HG02938 (cell line): ENCODE measurements at regions not wholly inside any gene's neighbourhood (a gene's known extent, or its start where the extent isn't known, plus 50 kb on each side); places are given as distances from the start of the nearest gene placed in this dataset.
"Not testable (repeated sequence)": the region's sequence is repeated elsewhere in the genome, so short reads cannot be mapped to it uniquely, and the experiment has no call there.

Experiments used
- ATAC-seq: cut with Tn5 transposase; IDR thresholded peaks from one replicate; pipeline ENCODE4 v1.9.1; 2021; ENCODE audit warnings: mild to moderate bottlenecking, moderate library complexity; ENCODE audit not compliant: unreplicated experiment

DNA sequence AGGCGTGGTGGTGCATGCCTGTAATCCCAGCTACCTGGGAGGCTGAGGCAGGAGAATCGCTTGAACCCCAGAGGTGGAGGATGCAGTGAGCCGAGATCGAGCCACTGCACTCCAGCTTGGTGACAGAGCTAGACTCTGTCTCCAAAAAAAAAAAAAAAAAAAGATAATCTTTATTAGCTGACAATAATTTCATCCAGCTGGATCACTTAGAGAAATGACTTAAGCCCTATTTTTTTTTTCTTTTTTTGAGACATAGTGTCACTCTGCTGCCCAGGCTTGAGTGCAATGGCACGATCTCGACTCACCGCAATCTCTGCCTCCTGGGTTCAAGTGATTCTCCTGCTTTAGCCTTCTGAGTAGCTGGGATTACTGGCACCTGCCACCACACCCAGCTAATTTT is 51.6 kb upstream of the MAP4K4 start:
- ATAC-seq, result not testable (repeated sequence)

DNA sequence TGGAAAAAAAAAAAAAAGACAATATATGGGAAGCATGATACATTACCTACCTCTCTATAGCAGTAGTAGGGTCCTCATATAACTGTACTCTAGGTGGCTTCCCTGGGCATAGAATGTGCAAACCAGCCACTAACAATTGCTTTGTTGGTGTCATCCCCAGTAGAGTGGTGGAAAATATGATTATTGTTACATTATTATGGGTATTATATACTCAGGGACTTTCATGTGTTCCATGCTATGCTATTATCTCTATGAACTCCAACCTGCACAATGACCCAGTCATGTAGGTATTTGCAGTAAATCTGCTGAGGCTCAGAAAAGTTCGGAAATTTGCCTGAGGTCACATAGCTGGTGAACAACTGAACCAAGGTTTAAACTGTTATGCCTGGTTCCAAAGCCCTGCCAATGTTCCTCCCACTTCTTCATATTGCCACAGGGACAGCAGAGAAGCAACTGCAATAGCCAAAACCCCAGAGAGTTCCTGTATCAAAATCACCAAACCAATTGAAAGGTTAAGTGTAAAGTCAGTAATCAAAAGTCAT is 52.6 kb upstream of the MAP4K4 start:
- ATAC-seq, result no peak

DNA sequence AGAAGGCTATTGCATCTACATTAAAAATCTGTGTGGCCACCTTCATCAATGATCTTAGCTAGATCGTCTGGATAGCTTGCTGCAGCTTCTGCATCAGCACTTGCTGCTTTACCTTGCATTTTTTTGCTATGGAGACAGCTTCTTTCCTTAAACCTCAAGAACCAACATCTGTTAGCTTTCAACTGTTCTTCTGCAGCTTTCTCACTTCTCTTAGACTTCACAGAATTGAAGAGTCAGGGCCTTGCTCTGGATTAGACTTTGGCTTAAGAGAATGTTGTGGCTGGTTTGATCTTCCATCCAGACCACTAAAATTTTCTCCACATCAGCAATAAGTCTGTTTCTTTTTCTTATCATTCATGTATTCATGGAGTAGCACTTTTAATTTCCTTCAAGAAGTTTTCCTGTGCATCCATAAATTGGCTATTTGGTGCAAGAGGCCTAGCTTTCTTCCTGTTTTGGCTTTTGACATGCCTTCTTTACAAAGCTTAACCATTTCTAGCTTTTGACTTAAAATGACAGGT is 54.4 kb upstream of the MAP4K4 start:
- ATAC-seq, result no peak

DNA sequence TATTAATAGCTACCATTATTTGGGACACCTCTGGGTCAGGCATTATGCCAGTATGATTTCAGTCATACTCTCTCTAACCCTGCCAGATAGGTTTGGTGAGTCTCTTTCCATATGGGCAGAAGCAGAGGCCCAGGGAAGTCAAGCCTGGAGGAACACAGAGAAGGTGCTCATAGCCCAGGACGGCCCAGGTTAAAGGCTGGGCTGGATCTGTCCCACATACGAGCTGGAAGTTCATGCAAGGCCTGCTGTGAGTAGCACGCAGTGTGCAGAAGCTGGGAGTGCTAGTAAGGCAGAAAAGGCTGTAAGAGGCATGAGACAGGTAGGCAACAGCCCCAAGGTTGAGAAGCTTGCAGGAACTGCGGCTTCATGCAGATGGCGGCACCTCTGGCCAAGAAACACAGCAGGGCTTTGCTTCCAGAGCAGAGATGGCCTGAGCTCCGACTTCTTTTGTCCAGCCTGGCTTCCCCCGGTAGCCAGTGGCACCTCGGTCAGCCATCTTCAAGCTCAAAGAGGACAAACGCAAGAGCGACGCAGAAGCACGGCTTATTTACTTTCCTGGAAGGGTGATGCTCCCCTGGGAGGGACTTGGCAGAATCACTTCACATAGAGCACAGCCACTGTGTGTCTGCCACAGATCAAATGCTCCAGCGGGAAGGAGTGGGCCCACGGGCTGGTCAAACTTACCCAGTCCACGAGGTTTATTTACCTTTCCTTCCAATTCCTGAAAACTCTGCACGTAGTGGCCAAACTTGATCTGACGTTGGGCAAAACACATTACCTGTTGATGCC is 58.5 kb upstream of the MAP4K4 start:
- ATAC-seq, result no peak

DNA sequence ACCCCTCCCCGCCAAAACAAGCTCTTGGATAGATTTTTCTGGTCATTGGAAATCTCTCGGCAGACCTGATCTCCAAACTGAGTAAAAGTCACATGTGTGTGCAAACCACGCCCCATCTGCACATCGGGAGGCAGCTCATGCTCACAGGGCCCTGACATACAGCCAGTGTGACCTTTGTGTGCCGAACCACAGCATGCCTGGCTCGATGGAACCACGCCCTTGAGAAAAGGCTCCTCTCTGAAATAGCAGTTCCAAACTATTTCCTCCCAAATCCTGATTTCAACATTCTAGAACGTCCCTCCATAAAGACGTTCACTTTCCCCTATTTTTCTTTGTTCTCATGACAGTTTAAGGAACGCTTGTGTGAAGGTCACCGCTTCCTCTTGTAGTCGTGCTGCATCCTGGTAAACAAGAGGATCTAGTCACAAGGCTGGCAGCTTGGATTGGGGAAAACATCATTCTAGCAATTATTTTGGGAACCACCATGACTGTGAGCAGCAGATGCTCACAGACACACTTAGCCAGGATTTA is 59.3 kb upstream of the MAP4K4 start:
- ATAC-seq, result no peak

DNA sequence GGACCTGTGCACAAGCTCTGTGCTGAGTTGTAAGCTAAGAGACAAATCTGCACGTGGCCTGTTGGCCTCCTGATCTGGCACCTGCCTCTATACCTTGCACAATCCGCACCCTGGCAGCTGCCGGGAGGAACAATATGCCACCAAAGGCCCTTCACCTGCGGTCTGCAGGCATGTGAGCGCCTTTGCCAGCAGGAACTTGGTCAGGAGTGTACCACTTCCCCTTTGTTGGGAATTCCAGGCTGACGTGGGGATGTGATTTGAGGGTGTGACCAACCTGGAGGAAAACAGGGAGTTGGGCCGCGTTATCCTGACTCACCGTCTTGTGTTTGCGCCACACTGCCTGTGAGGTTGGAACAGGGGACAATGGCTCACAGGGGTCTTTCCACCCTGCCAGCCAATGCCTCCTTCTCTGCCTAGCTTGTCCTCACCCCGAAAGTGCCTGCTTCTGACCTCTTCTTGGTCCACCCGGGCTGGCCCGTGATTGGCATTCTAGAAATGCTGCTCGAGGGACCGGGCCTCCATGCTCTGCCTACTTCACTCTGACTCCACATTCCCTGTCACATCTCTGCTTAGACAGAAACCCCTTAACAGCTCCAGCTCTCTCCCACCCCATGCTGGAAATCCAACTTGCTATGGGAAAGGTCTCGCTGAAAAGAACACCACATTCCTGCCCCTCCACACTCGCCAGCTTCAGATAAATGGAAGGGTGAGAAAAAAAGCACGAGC is 67.1 kb upstream of the MAP4K4 start:
- no peak for ATAC-seq

DNA sequence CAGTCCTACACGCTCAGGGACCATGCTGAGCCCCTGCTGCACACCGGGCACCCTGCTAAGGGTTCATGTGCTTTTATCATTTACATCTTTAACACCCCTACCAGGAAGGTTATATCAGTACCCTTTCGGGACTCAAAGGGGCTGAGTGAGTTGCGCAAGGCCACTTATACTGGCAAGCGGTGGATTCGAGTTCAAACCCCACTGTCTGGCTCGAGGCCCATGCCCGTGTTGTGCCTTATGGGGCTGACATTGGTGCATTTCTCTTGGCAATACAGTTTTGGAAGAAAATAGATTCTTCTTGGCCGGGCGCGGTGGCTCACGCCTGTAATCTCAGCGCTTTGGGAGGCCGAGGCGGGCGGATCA is 69.5 kb upstream of the MAP4K4 start:
- ATAC-seq, result no peak

DNA sequence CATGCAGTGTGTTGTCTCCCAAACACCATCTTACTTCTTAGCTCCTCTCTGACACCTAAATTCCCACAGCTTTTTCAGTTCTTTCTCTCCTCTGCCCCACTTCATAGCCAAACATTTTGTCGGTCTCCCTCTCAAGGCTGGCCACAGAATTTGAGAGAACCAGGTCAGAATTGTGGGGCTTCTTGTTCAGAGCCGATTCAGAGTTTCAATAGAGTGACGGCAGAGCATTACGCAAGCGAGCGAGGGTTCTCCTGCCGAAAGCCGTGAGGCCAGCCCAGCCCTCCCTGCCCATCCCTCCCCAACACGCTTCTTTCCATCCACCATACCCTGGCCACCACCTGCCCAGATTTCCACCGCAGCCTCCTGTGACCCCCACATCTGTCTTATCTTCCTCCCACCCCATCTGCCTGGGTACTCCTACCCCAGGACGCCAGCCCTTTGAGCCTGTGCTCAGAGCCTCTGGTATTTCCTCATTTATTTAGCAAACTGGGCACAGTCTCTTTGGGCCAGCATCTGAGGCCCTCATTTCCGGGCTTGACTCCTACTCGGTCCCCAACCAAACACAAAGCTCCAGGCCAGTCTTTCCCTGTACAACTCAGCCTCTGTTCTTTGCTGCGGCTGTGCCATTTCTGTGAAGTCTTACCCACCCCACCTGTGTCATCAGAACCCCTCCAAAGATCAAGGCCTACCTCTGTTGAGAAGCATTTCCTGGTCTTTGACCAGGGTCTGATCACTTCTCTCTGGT is 70.0 kb upstream of the MAP4K4 start:
- ATAC-seq, result no peak

DNA sequence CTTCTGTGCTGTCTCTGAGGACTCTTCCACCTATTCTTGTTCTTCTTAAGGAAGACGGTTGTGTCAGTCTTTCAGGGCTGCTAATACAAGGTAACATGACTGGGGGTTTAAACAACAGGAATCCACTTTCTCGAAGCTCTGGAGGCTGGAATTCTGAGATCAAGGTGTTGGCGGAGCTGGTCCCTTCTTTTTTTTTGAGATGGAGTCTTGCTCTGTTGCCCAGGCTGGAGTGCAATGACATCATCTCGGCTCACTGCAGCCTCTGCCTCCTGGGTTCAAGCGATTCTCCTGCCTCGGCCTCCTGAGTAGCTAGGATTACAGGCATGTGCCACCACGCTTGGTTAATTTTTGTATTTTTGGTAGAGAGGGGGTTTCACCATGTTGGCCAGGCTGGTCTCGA is 71.7 kb upstream of the MAP4K4 start:
- ATAC-seq, result not testable (repeated sequence)

DNA sequence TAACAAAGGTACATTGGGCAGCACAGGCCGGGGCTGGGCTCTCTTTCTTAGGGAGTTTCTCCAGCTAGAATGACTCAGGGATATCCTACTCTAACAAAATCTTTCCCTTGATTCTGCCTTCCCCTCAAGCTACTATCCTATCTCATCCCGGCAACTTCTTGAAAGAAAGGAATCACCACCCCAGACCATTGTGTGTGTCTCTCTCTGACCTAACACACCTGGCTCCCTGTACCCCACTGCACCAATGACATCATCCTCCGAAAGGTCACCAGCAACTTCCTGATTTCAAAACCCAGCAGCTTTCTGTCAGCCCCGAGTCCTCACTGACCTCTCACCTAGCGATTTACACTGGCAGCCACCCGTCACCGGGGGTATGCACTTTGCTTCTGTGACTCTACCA is 72.1 kb upstream of the MAP4K4 start:
- no peak for ATAC-seq

DNA sequence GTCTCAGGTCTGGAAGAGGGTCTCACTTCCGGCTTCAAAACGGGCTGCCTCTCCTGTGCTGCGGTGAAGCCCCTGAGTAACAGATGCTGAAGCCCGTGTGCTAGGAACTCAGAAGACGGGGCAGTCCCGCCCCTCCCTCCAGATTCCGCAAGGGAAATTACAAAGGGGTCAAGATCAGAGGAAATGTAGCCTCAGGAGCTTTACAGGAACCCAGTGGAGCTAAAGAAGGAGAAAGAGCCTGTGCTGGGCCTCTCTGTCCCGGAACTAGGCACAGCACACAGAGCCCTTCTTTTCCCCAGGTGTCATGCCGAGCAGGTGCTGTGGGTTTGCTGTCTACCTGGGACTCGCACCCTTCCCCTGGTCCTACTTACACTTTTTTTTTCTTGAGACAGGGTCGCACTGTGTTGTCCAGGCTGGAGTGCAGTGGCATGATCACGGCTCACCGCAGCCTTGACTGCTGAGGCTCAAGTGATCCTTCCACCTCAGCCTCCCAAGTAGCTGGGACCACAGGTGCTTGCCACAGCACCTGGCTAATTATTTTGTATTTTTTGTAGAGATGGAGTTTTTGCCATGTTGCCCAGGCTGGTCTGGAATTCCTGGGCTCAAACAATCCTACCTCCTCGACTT is 72.7 kb upstream of the MAP4K4 start:
- no peak for ATAC-seq

DNA sequence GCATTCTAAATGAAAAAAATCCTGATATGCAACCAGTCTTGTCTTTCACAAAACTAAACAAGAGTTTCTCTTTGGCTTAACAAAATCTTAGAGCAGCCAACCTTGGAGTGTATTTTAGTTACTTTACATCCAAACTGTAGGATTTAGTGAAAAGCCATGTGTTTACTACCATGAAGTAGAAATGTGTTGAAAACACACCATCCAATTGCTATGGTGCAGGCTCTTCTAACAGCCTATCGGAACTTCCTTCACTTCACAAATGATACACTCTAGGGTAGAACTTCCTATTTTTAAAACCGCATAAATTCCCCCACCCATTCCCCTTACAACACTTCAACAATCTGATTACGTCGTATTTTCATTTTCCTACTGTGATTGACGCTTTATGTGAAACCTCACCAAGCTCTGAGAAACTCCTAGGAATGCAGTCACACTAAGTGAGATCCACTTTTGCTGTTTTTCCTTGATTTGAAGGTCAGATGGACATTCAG is 74.4 kb upstream of the MAP4K4 start:
- peak; percentile 63 for ATAC-seq

DNA sequence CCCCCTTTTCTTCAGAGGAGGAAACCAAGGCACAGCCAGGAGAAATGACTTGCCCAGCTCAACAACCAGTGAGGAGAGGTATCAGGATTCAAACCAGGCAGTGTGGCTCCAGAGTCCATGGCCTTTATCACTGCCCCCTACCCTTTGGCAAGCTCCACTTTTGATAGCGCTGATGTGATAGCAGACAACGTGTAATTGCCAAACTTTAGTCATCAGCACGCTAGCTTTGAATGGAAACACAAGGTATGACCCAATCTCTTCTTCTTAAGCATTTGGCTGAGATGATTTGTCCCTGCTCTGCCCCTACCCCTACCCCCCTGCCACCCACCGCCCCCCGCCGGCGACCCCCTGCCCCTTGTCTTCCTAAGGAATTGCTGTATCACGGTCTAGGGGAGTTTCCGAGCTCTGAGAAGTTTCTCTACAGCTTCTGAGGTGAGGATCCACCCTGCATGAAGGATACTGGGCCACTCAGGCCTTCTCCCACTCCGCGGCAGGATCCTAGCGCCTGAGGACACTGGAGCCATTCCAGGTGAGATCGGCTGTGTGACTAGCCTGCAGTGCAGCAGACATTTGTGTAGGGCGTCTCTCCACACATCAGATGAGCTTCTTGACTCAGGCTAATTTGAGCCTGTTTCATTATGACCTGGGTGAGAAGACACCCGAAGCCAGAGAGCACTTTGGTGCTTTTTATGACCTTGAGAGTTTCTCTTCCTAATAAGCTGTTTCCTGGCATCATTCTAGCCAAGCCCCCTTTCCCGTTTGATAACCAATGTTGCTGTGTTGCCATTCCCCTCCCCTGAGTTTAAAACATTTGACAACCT is 75.1 kb upstream of the MAP4K4 start:
- ATAC-seq, result peak; percentile 72

DNA sequence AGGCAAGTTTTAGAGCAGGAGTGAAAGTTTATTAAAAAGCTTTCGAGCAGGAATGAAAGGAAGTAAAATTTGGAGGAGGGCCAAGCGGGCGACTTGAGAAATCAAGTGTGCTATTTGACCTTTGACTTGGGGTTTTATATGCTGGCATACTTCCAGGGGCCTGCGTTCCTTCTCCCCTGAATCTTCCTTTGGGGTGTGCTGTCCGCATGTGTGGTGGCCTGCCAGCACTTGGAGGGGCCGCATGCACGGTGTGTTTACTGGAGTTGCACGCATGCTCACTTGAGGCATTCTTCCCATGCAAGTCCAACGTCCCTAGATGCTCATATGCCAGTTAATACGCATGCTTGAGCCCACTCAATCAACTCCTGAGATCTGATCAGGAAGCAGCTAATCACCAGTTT is 78.3 kb upstream of the MAP4K4 start:
- no peak for ATAC-seq

DNA sequence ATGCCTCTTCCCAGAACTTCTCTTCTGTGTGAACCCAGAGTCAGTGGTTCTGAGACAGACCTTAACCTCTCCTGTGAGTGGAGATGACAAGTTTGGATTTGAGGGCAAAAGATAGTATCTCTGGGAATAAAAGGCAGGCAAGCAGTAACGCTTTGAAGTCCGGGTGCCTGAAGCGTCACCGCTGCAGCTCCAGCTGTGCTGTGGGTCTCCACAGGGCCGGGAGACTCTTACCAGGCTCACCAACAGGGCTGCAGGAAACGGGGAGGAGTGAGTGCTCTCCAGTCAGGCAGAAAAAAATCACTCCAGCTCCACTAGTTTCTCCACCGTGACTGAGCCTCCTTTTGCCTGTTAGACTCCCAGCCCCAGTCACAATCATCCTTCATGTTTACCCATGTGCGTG is 79.7 kb upstream of the MAP4K4 start:
- no peak for ATAC-seq

DNA sequence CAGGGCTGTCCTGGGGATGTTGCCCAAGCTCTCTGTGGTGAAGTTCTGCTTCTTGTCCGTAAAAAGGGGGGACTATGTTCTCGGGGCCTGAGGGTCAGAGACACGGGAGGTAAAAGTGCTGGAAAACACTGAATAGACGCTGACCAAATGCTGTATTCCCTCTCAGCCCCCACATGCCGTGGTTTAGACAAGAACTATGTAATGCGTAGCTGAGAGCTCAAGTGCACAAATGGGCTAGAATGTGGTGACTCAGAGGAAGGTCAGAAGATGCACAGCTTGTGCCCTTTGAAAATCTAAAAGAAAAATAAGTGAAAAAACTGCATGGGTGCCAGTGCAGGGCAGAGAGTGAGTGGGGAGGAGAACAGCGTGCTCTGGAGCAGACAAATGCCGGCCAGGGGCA is 80.3 kb upstream of the MAP4K4 start:
- no peak for ATAC-seq

DNA sequence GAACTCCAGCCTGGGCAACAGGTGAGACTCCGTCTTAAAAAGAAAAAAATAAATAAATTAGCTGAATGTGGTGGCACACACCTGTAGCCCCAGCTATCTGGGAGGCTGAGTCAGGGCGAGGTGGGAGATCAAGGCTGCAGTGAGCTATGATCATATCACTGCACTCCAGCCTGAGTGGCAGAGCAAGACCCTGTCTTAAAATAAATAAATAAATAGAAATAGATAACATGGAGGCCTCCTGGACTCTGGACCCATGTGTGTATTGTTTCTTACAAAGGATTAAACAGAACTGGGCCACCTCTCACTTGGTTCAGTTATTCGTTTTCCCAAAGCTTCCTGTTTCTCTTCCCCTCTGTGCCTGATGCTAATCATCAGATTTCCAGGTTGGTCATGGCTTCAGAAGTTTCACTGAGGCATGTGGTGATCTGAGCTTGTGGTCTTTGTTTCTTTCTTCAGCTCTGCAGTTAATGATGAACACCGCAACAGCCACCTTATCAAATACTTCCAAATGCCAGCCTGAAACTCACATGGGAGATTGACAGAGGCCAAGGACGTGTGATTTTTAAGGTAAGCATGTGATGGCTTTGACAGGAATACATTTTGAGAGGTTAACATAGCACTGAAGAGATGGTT is 83.3 kb upstream of the MAP4K4 start:
- no peak for ATAC-seq

DNA sequence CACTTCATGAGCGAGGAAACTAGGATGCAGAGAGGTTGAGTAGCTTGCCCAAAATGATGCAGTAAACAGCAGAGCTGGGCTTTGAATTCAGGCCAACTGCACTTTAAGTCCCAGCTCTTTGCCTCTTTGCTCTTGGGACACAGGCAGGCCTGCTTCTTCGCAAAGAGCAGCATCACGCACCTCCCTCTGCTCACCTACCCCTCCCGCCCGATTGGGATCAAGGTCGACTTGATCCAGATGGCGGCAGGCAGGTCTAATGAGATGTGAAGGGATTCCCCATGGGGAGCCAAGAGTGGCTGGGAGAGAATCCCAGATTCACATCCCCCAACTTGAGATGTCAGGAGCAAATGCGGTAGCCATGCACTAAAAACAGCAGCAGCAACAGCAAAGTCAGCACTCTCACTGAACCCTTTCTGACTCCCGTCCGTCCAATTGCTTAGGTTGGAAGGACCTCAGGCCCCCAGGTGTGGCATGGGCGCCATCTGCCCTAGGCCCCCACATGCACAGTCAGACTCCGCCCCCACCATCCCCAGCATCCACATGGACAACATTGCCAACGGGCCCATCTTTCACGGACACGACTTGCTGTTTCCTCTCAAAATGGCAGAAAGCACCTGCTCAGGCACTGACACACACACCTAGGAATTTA is 84.3 kb upstream of the MAP4K4 start:
- ATAC-seq, result no peak

DNA sequence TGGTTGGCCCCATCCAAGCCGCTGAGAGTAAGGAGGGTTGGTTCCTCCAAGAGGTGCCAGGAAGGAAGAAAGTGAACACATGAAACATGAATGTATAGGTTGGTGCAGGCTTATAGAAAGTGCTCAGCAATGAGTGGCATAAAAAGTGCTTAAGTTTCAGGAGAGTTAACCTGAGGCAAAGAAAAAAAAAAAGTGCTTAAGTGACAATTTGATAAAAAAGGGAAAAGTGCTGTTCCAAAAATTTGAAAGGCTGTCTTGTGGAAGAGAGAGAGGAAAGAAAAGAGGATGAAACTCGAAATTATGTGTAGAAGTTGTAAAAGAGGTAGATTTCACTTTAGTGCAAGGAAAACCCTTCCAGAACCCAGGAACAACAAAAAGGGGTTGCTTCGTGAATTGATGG is 85.5 kb upstream of the MAP4K4 start:
- ATAC-seq, result no peak
